Chondrocyte (in vitro differentiated cells): ENCODE measurements at regions not wholly inside any gene's neighbourhood (a gene's known extent, or its start where the extent isn't known, plus 50 kb on each side); places are given as distances from the start of the nearest gene placed in this dataset.

Source experiments
- DNase-seq: peaks from one replicate; pipeline ENCODE4 v3.0.0; 2021; ENCODE audit warnings: mixed read lengths, low spot score
- H3K27ac Mint-ChIP-seq: one replicate; pipeline ENCODE4 v1.8.0; 2021; ENCODE audit warnings: mild to moderate bottlenecking, moderate library complexity, mixed read lengths; ENCODE audit not compliant: unreplicated experiment
- H3K27me3 Mint-ChIP-seq: 2 replicates; pipeline ENCODE4 v1.8.0; 2021; ENCODE audit warnings: low read depth, mixed read lengths
- H3K36me3 Mint-ChIP-seq: 2 replicates; pipeline ENCODE4 v1.8.0; 2021; ENCODE audit warnings: low read depth, mixed read lengths
- H3K4me1 Mint-ChIP-seq: 2 replicates; pipeline ENCODE4 v1.8.0; 2021; ENCODE audit warnings: low read depth, mild to moderate bottlenecking, mixed read lengths
- H3K4me3 Mint-ChIP-seq: one replicate; pipeline ENCODE4 v1.8.0; 2021; ENCODE audit warnings: mild to moderate bottlenecking, moderate library complexity, mixed read lengths; ENCODE audit not compliant: unreplicated experiment
- H3K9me3 Mint-ChIP-seq: 2 replicates; pipeline ENCODE4 v1.8.0; 2021; ENCODE audit warnings: low read depth, mixed read lengths
- TF ChIP-seq, protein P1 (sequence below): fragments of 200-600 bp; sonication (generic); IDR thresholded peaks from 2 replicates; pipeline ENCODE4 v1.5.0; 2021; ENCODE audit warnings: antibody characterized with exemption, mild to moderate bottlenecking, moderate library complexity

GRCh38 chr11:115958089-115959000 lies 454.1 kb upstream of the CADM1 start:
- Mint-ChIP-seq H3K9me3 (no peaks in the 10 kb centered on the region), H3K36me3 (no peaks in the 10 kb centered on the region), H3K4me1 (peaks cover 7% of the 10 kb centered on the region), H3K27me3 (peaks cover 20% of the 10 kb centered on the region), H3K27ac (no peak overlapping the region), H3K4me3 (no peak overlapping the region)
- DNase-seq: no peak
- TF ChIP-seq, protein P1, sequence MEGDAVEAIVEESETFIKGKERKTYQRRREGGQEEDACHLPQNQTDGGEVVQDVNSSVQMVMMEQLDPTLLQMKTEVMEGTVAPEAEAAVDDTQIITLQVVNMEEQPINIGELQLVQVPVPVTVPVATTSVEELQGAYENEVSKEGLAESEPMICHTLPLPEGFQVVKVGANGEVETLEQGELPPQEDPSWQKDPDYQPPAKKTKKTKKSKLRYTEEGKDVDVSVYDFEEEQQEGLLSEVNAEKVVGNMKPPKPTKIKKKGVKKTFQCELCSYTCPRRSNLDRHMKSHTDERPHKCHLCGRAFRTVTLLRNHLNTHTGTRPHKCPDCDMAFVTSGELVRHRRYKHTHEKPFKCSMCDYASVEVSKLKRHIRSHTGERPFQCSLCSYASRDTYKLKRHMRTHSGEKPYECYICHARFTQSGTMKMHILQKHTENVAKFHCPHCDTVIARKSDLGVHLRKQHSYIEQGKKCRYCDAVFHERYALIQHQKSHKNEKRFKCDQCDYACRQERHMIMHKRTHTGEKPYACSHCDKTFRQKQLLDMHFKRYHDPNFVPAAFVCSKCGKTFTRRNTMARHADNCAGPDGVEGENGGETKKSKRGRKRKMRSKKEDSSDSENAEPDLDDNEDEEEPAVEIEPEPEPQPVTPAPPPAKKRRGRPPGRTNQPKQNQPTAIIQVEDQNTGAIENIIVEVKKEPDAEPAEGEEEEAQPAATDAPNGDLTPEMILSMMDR: peak; percentile 11

- no peak overlapping the region for H3K4me3 Mint-ChIP-seq
- no peak for DNase-seq
- H3K4me1 Mint-ChIP-seq: no peaks in the 10 kb centered on the region
- H3K9me3 Mint-ChIP-seq: peaks cover 10% of the 10 kb centered on the region
- peaks cover 3% of the 10 kb centered on the region for H3K36me3 Mint-ChIP-seq
- H3K27ac Mint-ChIP-seq: no peak overlapping the region
- peaks cover 20% of the 10 kb centered on the region for H3K27me3 Mint-ChIP-seq
- TF ChIP-seq, protein P1: no peak
Observed at GRCh38 chr11:115955803-115956202, 451.6 kb upstream of the CADM1 start.

- TF ChIP-seq, protein P1: no peak
- no peak for DNase-seq
- peaks cover 9% of the 10 kb centered on the region for H3K27me3 Mint-ChIP-seq
- peaks cover 31% of the 10 kb centered on the region for H3K9me3 Mint-ChIP-seq
- no peak overlapping the region for H3K4me3 Mint-ChIP-seq
- no peaks in the 10 kb centered on the region for H3K4me1 Mint-ChIP-seq
- no peak overlapping the region for H3K27ac Mint-ChIP-seq
- H3K36me3 Mint-ChIP-seq: peaks cover 10% of the 10 kb centered on the region
Observed at GRCh38 chr11:115950660-115951059, 446.4 kb upstream of the CADM1 start.

DNA sequence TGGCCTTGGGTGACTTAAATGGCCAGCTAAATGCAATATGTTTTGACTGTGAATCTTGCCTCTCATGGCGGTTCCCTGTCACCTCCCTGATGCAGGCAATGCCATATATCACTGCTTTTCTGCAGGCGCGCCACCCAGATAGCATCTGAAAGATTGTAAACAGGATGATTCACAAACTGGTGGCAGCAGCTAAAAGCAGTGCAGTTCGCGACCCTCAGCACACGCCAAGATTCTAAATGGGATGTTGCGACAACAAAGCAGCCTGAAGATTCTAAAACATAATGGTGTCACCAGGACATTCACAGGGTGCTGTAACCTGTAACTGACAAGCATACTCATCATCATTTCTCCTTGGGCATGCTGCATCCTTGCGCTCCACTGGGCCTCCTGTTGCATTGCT lies 440.4 kb upstream of the CADM1 start:
- TF ChIP-seq, protein P1: no peak
- Mint-ChIP-seq H3K27me3 (peaks cover 9% of the 10 kb centered on the region), H3K36me3 (peaks cover 5% of the 10 kb centered on the region), H3K27ac (no peak overlapping the region), H3K9me3 (peaks cover 13% of the 10 kb centered on the region), H3K4me1 (peaks cover 20% of the 10 kb centered on the region), H3K4me3 (no peak overlapping the region)
- no peak for DNase-seq

GRCh38 chr11:115942011-115942410 lies 437.8 kb upstream of the CADM1 start:
- H3K27me3 Mint-ChIP-seq: peaks cover 11% of the 10 kb centered on the region
- no peaks in the 10 kb centered on the region for H3K36me3 Mint-ChIP-seq
- no peak overlapping the region for H3K4me3 Mint-ChIP-seq
- no peaks in the 10 kb centered on the region for H3K9me3 Mint-ChIP-seq
- TF ChIP-seq, protein P1: no peak
- DNase-seq: no peak
- H3K4me1 Mint-ChIP-seq: peaks cover 37% of the 10 kb centered on the region
- peak overlapping the region; percentile 87 for H3K27ac Mint-ChIP-seq
